ENCODE measurements at regions not wholly inside any gene's neighbourhood (a gene's known extent, or its start where the extent isn't known, plus 50 kb on each side); places are given as distances from the start of the nearest gene placed in this dataset.

- H3K36me3 ChIP-seq: no peaks in the 10 kb centered on the region
- TF ChIP-seq CTCF (IDR thresholded peaks at IDR 0.05): no peak
- H3K9me3 ChIP-seq: no peaks in the 10 kb centered on the region
- no peak overlapping the region for H3K4me3 ChIP-seq
- no peak for DNase-seq
- intact Hi-C loops (cut with DNase I; ENCODE audit: low total_unique reads): no loop called here
- H3K4me1 ChIP-seq: no peaks in the 10 kb centered on the region
- no peak overlapping the region for H3K27ac ChIP-seq
- no peaks in the 10 kb centered on the region for H3K27me3 ChIP-seq
These were observed 716.0 kb downstream of the CENPC start for GRCh38 chr4:66829310-66829709.

- TF ChIP-seq CTCF (IDR thresholded peaks at IDR 0.05): no peak
- no peak overlapping the region for H3K4me3 ChIP-seq
- DNase-seq: no peak
- intact Hi-C loops (cut with DNase I; ENCODE audit: low total_unique reads): no loop called here
- H3K36me3 ChIP-seq: no peaks in the 10 kb centered on the region
- H3K9me3 ChIP-seq: no peaks in the 10 kb centered on the region
- no peaks in the 10 kb centered on the region for H3K27me3 ChIP-seq
- H3K4me1 ChIP-seq: no peaks in the 10 kb centered on the region
- H3K27ac ChIP-seq: no peak overlapping the region
These were observed 724.6 kb downstream of the CENPC start for GRCh38 chr4:66820681-66821080.

- intact Hi-C loops (cut with DNase I; ENCODE audit: low total_unique reads): no loop called here
- Histone ChIP-seq H3K27ac (no peak overlapping the region), H3K4me1 (no peaks in the 10 kb centered on the region), H3K36me3 (no peaks in the 10 kb centered on the region), H3K27me3 (no peaks in the 10 kb centered on the region), H3K4me3 (no peak overlapping the region), H3K9me3 (no peaks in the 10 kb centered on the region)
- no peak for TF ChIP-seq CTCF (IDR thresholded peaks at IDR 0.05)
- no peak for DNase-seq
These were observed 731.0 kb downstream of the CENPC start for GRCh38 chr4:66814277-66814676.

- DNase-seq: no peak
- Histone ChIP-seq H3K27me3 (no peaks in the 10 kb centered on the region), H3K4me1 (no peaks in the 10 kb centered on the region), H3K27ac (no peak overlapping the region), H3K4me3 (no peak overlapping the region), H3K36me3 (no peaks in the 10 kb centered on the region), H3K9me3 (no peaks in the 10 kb centered on the region)
- TF ChIP-seq CTCF (IDR thresholded peaks at IDR 0.05): no peak
- intact Hi-C loops (cut with DNase I; ENCODE audit: low total_unique reads): no loop called here
These were observed 739.7 kb downstream of the CENPC start for GRCh38 chr4:66805582-66805981.

GRCh38 chr4:66804979-66805378, 740.3 kb downstream of the CENPC start:
- H3K9me3 ChIP-seq: no peaks in the 10 kb centered on the region
- intact Hi-C loops (cut with DNase I; ENCODE audit: low total_unique reads): no loop called here
- DNase-seq: no peak

More at GRCh38 chr4:66804979-66805378, 740.3 kb downstream of the CENPC start:
- no peak for TF ChIP-seq CTCF (IDR thresholded peaks at IDR 0.05)
- Histone ChIP-seq H3K4me3 (no peak overlapping the region), H3K27me3 (no peaks in the 10 kb centered on the region), H3K36me3 (no peaks in the 10 kb centered on the region), H3K4me1 (no peaks in the 10 kb centered on the region), H3K27ac (no peak overlapping the region)
